ENCODE measurements at regions not wholly inside any gene's neighbourhood (a gene's known extent, or its start where the extent isn't known, plus 50 kb on each side); places are given as distances from the start of the nearest gene placed in this dataset.

- DNase-seq (ENCODE audit: low spot score) (no peak), FAIRE-seq (no peak)
These were observed 119.5 kb downstream of the MTX3 start for GRCh38 chr5:79871364-79872120.

- DNase-seq (ENCODE audit: low spot score) (no peak), FAIRE-seq (no peak)
These were observed 122.8 kb downstream of the MTX3 start for GRCh38 chr5:79868163-79868670.

GRCh38 chr5:79865579-79865978 is 125.5 kb downstream of the MTX3 start:
- no peak for FAIRE-seq
- DNase-seq (ENCODE audit: low spot score) = no peak

GRCh38 chr5:79864364-79864763 is 126.7 kb downstream of the MTX3 start:
- FAIRE-seq = no peak
- no peak for DNase-seq (ENCODE audit: low spot score)

GRCh38 chr5:79859588-79859987 is 131.5 kb downstream of the MTX3 start:
- DNase-seq (ENCODE audit: low spot score) = no peak
- no peak for FAIRE-seq

GRCh38 chr5:79858410-79858723 is 132.7 kb downstream of the MTX3 start:
- FAIRE-seq = no peak

GRCh38 chr5:79857714-79858409 is 133.2 kb downstream of the MTX3 start:
- DNase-seq (ENCODE audit: low spot score) (no peak), FAIRE-seq (no peak)

More at GRCh38 chr5:79858410-79858723, 132.7 kb downstream of the MTX3 start:
- DNase-seq (ENCODE audit: low spot score) = no peak

GRCh38 chr5:79856456-79857055 is 134.5 kb downstream of the MTX3 start:
- FAIRE-seq (no peak), DNase-seq (ENCODE audit: low spot score) (no peak)

GRCh38 chr5:79853676-79854418 is 137.2 kb downstream of the MTX3 start:
- DNase-seq (ENCODE audit: low spot score) (peak; percentile 23), FAIRE-seq (no peak)

GRCh38 chr5:79853028-79853427 is 138.0 kb downstream of the MTX3 start:
- FAIRE-seq (no peak), DNase-seq (ENCODE audit: low spot score) (no peak)

GRCh38 chr5:79851391-79851863 is 139.6 kb downstream of the MTX3 start:
- DNase-seq (ENCODE audit: low spot score) (no peak), FAIRE-seq (no peak)

- FAIRE-seq (no peak), DNase-seq (ENCODE audit: low spot score) (no peak)
These were observed 140.1 kb downstream of the MTX3 start for GRCh38 chr5:79850941-79851340.

GRCh38 chr5:79850316-79850822 is 140.7 kb downstream of the MTX3 start:
- FAIRE-seq = no peak
- no peak for DNase-seq (ENCODE audit: low spot score)

GRCh38 chr5:79849486-79850315 is 141.4 kb downstream of the MTX3 start:
- DNase-seq (ENCODE audit: low spot score) = no peak
- no peak for FAIRE-seq
